ENCODE measurements at regions not wholly inside any gene's neighbourhood (a gene's known extent, or its start where the extent isn't known, plus 50 kb on each side); places are given as distances from the start of the nearest gene placed in this dataset.

- TF ChIP-seq POLR2A (IDR thresholded peaks at IDR 0.05) (no peak), CTCF (IDR thresholded peaks at IDR 0.05) (no peak)
Observed at GRCh38 chr6:11848346-11848651, 69.7 kb upstream of the ADTRP start.
